ENCODE measurements at regions not wholly inside any gene's neighbourhood (a gene's known extent, or its start where the extent isn't known, plus 50 kb on each side); places are given as distances from the start of the nearest gene placed in this dataset.

GRCh38 chr2:196403471-196403870 is 232.1 kb upstream of the STK17B start:
- ATAC-seq (ENCODE audit: poor library complexity) (no peak), DNase-seq (no peak)
- intact Hi-C loops (cut with DNase I), result no loop called here

- DNase-seq (no peak), ATAC-seq (ENCODE audit: poor library complexity) (no peak)
- intact Hi-C loops (cut with DNase I), result no loop called here
These were observed 232.9 kb upstream of the STK17B start for GRCh38 chr2:196404276-196404675.

GRCh38 chr2:196407675-196408264 is 231.7 kb upstream of the CCDC150 start:
- no peak for DNase-seq
- intact Hi-C loops (cut with DNase I), result no loop called here
- ATAC-seq (ENCODE audit: poor library complexity), result no peak

GRCh38 chr2:196409376-196409775 is 230.1 kb upstream of the CCDC150 start:
- ATAC-seq (ENCODE audit: poor library complexity), result no peak
- no peak for DNase-seq
- intact Hi-C loops (cut with DNase I), result no loop called here

- intact Hi-C loops (cut with DNase I), result no loop called here
- ATAC-seq (ENCODE audit: poor library complexity) (no peak), DNase-seq (no peak)
These were observed 229.5 kb upstream of the CCDC150 start for GRCh38 chr2:196410008-196410407.

GRCh38 chr2:196413821-196414274 is 225.7 kb upstream of the CCDC150 start:
- intact Hi-C loops (cut with DNase I), result no loop called here
- DNase-seq (no peak), ATAC-seq (ENCODE audit: poor library complexity) (peak; percentile 82)

DNA sequence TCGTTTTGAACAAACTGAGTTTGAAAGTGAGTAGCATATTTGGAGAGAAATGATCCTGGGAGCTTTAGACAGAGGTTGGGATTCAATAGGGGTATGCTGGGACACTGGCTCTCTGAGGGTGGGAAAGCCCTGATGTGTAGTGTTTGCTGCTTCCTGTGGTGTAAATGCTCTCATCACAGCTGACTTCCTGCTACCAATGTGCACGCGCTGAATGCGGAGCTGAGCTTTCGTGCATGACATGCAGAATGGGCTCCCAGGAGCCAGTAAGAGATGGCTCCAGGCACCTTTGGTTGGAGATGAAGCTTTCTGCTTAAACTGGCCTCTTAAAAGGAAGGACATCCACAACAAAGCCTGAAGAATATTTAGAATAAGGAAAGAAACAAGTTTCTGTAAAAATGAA is 224.1 kb upstream of the CCDC150 start:
- intact Hi-C loops (cut with DNase I), result no loop called here
- DNase-seq (no peak), ATAC-seq (ENCODE audit: poor library complexity) (no peak)

DNA sequence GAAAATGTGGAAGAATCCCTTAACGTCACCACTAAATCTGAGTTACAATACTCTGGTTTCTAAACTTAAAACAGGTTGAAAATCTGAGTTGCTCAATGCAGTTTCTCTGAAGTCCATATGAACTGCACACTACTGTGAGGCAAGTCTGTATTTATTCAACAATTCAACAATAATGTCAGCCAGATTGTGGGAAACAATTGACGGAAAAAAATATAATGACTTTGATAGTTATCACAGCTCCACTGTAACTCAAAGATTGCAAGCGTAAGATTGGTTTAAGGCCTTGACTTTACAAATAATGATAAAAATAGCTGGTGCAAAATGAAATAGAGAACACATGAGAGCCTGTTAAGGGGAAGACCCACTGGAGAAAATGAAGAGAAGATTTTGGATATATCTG is 219.4 kb upstream of the CCDC150 start:
- intact Hi-C loops (cut with DNase I), result no loop called here
- no peak for DNase-seq
- no peak for ATAC-seq (ENCODE audit: poor library complexity)

GRCh38 chr2:196421880-196422279 is 217.6 kb upstream of the CCDC150 start:
- no peak for DNase-seq
- intact Hi-C loops (cut with DNase I), result no loop called here
- no peak for ATAC-seq (ENCODE audit: poor library complexity)

DNA sequence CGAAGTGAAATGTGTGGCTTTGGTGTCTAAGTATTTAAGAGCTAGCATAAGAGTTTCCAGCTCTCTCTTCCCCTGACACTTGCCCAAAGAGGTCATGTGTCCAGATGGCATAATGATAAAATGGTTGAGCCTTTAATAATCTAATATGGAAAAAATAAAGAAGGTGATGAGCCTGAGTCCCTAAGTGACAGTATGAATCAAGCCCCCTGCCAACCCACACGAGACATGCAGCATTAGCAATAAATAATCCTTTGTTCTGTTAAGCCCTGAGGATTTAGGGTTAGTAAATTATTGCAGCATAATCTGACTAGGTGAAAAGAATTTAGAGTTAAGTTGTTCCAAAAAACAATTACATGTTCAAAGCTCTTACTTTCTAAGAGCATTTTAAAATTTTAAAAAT is 217.2 kb upstream of the CCDC150 start:
- no peak for DNase-seq
- ATAC-seq (ENCODE audit: poor library complexity), result no peak
- intact Hi-C loops (cut with DNase I), result no loop called here

DNA sequence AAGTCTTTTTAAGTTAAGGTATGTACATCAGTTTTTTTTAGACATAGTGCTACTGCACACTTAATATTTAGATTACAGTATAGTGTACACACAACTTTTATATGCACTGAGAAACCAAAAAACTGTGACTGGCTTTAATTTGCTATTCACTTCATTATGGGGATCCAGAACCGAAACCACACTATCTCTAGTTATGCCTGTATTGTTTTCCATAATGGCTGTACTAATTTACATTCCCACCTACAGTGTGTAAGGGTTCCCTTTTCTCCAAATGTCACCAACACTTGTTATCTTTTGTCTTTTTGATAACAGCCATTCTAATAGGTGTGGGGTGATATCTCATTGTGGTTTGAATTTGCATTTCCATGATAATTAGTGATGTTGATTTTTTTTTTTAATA is 213.4 kb upstream of the CCDC150 start:
- intact Hi-C loops (cut with DNase I), result no loop called here
- ATAC-seq (ENCODE audit: poor library complexity) (no peak), DNase-seq (no peak)

GRCh38 chr2:196427986-196428634 is 211.4 kb upstream of the CCDC150 start:
- ATAC-seq (ENCODE audit: poor library complexity), result no peak
- intact Hi-C loops (cut with DNase I), result no loop called here

DNA sequence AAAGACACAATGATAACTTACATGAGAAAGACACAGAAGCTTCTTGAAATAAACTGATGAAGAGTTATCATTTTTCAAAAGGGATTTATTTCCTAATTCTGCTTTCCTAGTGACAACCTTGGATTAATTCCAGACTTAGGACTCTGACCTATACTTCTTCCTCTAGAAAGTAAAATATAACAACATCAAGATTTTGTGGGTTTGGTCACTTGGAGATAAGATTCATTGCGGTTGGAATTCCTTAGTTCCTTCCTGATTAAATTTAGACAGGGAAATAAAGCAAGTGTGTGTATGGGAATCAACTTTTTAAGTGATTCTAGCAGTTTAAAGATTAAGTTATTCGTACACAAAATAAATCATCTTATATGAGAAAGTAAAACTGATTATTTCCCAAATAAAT is 208.4 kb upstream of the CCDC150 start:
- DNase-seq, result no peak
- ATAC-seq (ENCODE audit: poor library complexity), result no peak
- intact Hi-C loops (cut with DNase I), result no loop called here

More at GRCh38 chr2:196427986-196428634, 211.4 kb upstream of the CCDC150 start:
- DNase-seq, result no peak

DNA sequence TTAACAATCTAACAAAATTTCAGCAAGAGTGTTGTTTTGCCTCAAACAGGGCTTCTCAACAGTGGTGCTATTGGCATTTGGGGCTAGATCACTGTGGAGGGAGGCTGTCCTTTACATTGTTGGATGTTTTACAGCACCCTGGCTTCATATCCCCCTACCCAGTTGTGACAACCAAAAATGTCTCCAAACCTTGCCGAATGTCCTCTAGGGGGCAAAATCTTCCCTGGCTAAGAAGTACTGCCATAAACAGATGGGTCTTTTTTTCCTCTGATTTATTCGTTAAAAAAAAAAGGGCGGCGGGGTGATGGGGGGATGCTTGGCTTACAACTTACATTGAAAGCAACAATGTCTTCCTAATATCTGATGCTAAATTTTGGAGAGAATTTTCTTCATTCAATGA is 207.6 kb upstream of the CCDC150 start:
- intact Hi-C loops (cut with DNase I), result no loop called here
- DNase-seq (no peak), ATAC-seq (ENCODE audit: poor library complexity) (no peak)

- intact Hi-C loops (cut with DNase I), result no loop called here
- no peak for DNase-seq
These were observed 206.4 kb upstream of the CCDC150 start for GRCh38 chr2:196433116-196433515.

GRCh38 chr2:196434217-196434616 is 205.3 kb upstream of the CCDC150 start:
- ATAC-seq (ENCODE audit: poor library complexity) (peak; percentile 36), DNase-seq (no peak)
- intact Hi-C loops (cut with DNase I), result no loop called here

More at GRCh38 chr2:196433116-196433515, 206.4 kb upstream of the CCDC150 start:
- no peak for ATAC-seq (ENCODE audit: poor library complexity)

- intact Hi-C loops (cut with DNase I), result no loop called here
- ATAC-seq (ENCODE audit: poor library complexity) (no peak), DNase-seq (no peak)
These were observed 204.3 kb upstream of the CCDC150 start for GRCh38 chr2:196435189-196435588.

DNA sequence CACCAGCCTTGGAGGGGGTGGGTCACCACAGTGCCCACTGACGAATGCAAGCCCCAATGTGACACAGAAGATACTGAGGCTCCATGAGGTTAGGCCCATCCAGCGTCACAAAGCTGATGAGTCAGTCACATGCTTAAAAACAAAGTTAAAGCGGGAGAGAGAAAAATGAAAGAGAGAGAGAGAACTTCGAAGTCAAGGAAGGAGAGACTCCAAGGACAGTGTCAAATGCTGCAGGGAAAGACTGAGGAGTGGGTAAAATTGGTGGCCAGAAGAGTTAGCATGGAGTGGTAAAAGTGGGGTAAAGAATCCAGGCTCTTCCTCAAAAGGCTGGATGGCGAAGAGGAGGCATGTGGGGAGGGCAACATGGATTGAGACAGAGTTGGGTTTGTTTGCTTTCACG is 201.9 kb upstream of the CCDC150 start:
- intact Hi-C loops (cut with DNase I), result no loop called here
- DNase-seq (no peak), ATAC-seq (ENCODE audit: poor library complexity) (no peak)

GRCh38 chr2:196439760-196440159 is 199.8 kb upstream of the CCDC150 start:
- DNase-seq (no peak), ATAC-seq (ENCODE audit: poor library complexity) (no peak)
- intact Hi-C loops (cut with DNase I), result no loop called here

DNA sequence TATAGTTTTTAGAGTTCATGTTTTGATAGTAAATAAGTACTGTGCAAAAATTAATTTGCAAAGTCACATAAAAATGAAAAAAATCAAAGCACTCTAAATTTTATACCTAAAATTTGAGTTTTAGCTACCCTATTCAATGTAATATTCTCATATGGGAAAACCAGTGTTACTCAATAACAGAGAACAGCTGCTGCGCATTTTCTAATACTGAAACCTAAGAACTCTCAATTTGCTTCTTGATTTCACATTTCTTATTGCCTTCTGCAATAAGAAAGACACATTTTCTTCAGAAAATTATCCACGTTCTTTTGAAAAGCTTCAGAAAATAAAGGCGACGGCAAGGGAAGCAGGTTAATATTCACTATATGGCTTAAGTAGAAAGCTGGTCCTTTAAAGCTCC is 199.1 kb upstream of the CCDC150 start:
- no peak for ATAC-seq (ENCODE audit: poor library complexity)
- intact Hi-C loops (cut with DNase I), result no loop called here

GRCh38 chr2:196441527-196441926 is 198.0 kb upstream of the CCDC150 start:
- intact Hi-C loops (cut with DNase I), result no loop called here
- DNase-seq (no peak), ATAC-seq (ENCODE audit: poor library complexity) (no peak)

More for the DNA sequence above, 199.1 kb upstream of the CCDC150 start:
- DNase-seq, result no peak

All from Right ventricle myocardium superior (tissue), 1 donor.